ENCODE measurements at regions not wholly inside any gene's neighbourhood (a gene's known extent, or its start where the extent isn't known, plus 50 kb on each side); places are given as distances from the start of the nearest gene placed in this dataset.

GRCh38 chr11:8799273-8799672 lies 111.7 kb upstream of the AKIP1 start:
- DNase-seq (ENCODE audit: low spot score): no peak

- DNase-seq (ENCODE audit: low spot score): no peak
These were observed 110.4 kb upstream of the AKIP1 start for GRCh38 chr11:8800520-8801110.

- DNase-seq (ENCODE audit: low spot score): no peak
These were observed 109.9 kb upstream of the AKIP1 start for GRCh38 chr11:8801121-8801520.

GRCh38 chr11:8802251-8802650 lies 108.7 kb upstream of the AKIP1 start:
- no peak for DNase-seq (ENCODE audit: low spot score)

- no peak for DNase-seq (ENCODE audit: low spot score)
These were observed 107.0 kb upstream of the AKIP1 start for GRCh38 chr11:8803973-8804372.

GRCh38 chr11:8805296-8805695 lies 105.7 kb upstream of the AKIP1 start:
- DNase-seq (ENCODE audit: low spot score): no peak

- no peak for DNase-seq (ENCODE audit: low spot score)
These were observed 104.0 kb upstream of the AKIP1 start for GRCh38 chr11:8806974-8807373.

- DNase-seq (ENCODE audit: low spot score): no peak
These were observed 103.3 kb upstream of the AKIP1 start for GRCh38 chr11:8807544-8808225.

GRCh38 chr11:8808226-8808585 lies 102.8 kb upstream of the AKIP1 start:
- no peak for DNase-seq (ENCODE audit: low spot score)

GRCh38 chr11:8809241-8809938 lies 101.6 kb upstream of the AKIP1 start:
- DNase-seq (ENCODE audit: low spot score): no peak

- DNase-seq (ENCODE audit: low spot score): no peak
These were observed 101.0 kb upstream of the AKIP1 start for GRCh38 chr11:8809939-8810539.

GRCh38 chr11:8810540-8811301 lies 100.3 kb upstream of the AKIP1 start:
- no peak for DNase-seq (ENCODE audit: low spot score)

GRCh38 chr11:8811571-8811970 lies 99.4 kb upstream of the AKIP1 start:
- DNase-seq (ENCODE audit: low spot score): no peak

- no peak for DNase-seq (ENCODE audit: low spot score)
These were observed 98.6 kb upstream of the AKIP1 start for GRCh38 chr11:8812438-8812837.

GRCh38 chr11:8813658-8814057 lies 97.3 kb upstream of the AKIP1 start:
- DNase-seq (ENCODE audit: low spot score): peak; percentile 85

- no peak for DNase-seq (ENCODE audit: low spot score)
These were observed 96.6 kb upstream of the AKIP1 start for GRCh38 chr11:8814209-8814922.

GRCh38 chr11:8814923-8815240 lies 96.1 kb upstream of the AKIP1 start:
- DNase-seq (ENCODE audit: low spot score): no peak

- no peak for DNase-seq (ENCODE audit: low spot score)
These were observed 92.6 kb upstream of the AKIP1 start for GRCh38 chr11:8818421-8818820.

- no peak for DNase-seq (ENCODE audit: low spot score)
These were observed 90.6 kb upstream of the AKIP1 start for GRCh38 chr11:8820401-8820800.

GRCh38 chr11:8822469-8822868 lies 88.5 kb upstream of the AKIP1 start:
- no peak for DNase-seq (ENCODE audit: low spot score)

GRCh38 chr11:8823174-8823742 lies 87.7 kb upstream of the AKIP1 start:
- no peak for DNase-seq (ENCODE audit: low spot score)

Data from D341Med (cell line).